GM23338 (cell line): ENCODE measurements at regions not wholly inside any gene's neighbourhood (a gene's known extent, or its start where the extent isn't known, plus 50 kb on each side); places are given as distances from the start of the nearest gene placed in this dataset.

ENCODE experiments used
- ATAC-seq: fragments of 200-7000 bp; cut with Tn5 transposase; 3 replicates; pipeline ENCODE4 v1.9.1; 2020
- DNase-seq: peaks from one replicate; pipeline ENCODE4 v3.0.0-alpha.2; 2015; ENCODE audit warnings: low spot score
- H2AFZ ChIP-seq: fragments of 200-600 bp; sonication (generic); 2 replicates; pipeline ENCODE4 v1.8.0; 2016; ENCODE audit warnings: antibody characterized with exemption, mild to moderate bottlenecking, moderate library complexity
- H3F3A ChIP-seq: fragments of 200-600 bp; sonication (generic); replicated peaks from 2 replicates; pipeline ENCODE4 v1.8.0; 2017; ENCODE audit warnings: antibody characterized with exemption, mixed run types, low read depth
- H3K27ac ChIP-seq: fragments of 200-600 bp; sonication (generic); 2 replicates; pipeline ENCODE4 v1.6.1; 2016; ENCODE audit warnings: low read depth
- H3K27me3 ChIP-seq: fragments of 200-600 bp; sonication (generic); 2 replicates; pipeline ENCODE4 v1.8.0; 2016; ENCODE audit warnings: mild to moderate bottlenecking, mixed run types, moderate library complexity; ENCODE audit not compliant: insufficient read depth
- H3K36me3 ChIP-seq: fragments of 200-600 bp; sonication (generic); 2 replicates; pipeline ENCODE4 v1.8.0; 2016; ENCODE audit warnings: mild to moderate bottlenecking; ENCODE audit not compliant: insufficient read depth
- H3K4me1 ChIP-seq: fragments of 200-600 bp; sonication (generic); 2 replicates; pipeline ENCODE4 v1.8.0; 2016; ENCODE audit warnings: mild to moderate bottlenecking, moderate library complexity; ENCODE audit not compliant: insufficient read depth
- H3K4me2 ChIP-seq: fragments of 200-600 bp; sonication (generic); 2 replicates; pipeline ENCODE4 v1.7.1; 2017; ENCODE audit warnings: mixed run types
- H3K4me3 ChIP-seq: fragments of 200-600 bp; sonication (generic); 2 replicates; pipeline ENCODE4 v1.6.1; 2016; ENCODE audit warnings: mixed run types
- H3K79me2 ChIP-seq: fragments of 200-600 bp; sonication (generic); replicated peaks from 2 replicates; pipeline ENCODE4 v1.8.0; 2017; ENCODE audit warnings: mild to moderate bottlenecking; ENCODE audit not compliant: insufficient read depth
- H3K9me2 ChIP-seq: fragments of 200-600 bp; sonication (generic); 2 replicates; pipeline ENCODE4 v1.8.0; 2017; ENCODE audit not compliant: insufficient read depth
- H4K20me1 ChIP-seq: fragments of 200-600 bp; sonication (generic); replicated peaks from 2 replicates; pipeline ENCODE4 v1.8.0; 2017; ENCODE audit warnings: mild to moderate bottlenecking; ENCODE audit not compliant: insufficient read depth
- H3K27ac Mint-ChIP-seq: 2 replicates; pipeline ENCODE4 v1.8.0; 2020; ENCODE audit warnings: inconsistent platforms, mild to moderate bottlenecking, moderate library complexity, mixed read lengths
- H3K27me3 Mint-ChIP-seq: 3 replicates; pipeline ENCODE4 v1.8.0; 2022; ENCODE audit warnings: low read depth, mild to moderate bottlenecking, moderate library complexity, mixed read lengths, inconsistent platforms; ENCODE audit not compliant: insufficient read depth, poor library complexity
- H3K36me3 Mint-ChIP-seq: 3 replicates; pipeline ENCODE4 v1.8.0; 2021; ENCODE audit warnings: low read depth, mild to moderate bottlenecking, inconsistent platforms, moderate library complexity, mixed read lengths
- H3K4me1 Mint-ChIP-seq: 3 replicates; pipeline ENCODE4 v1.8.0; 2020; ENCODE audit warnings: mild to moderate bottlenecking, inconsistent platforms, mixed read lengths
- H3K4me3 Mint-ChIP-seq: 3 replicates; pipeline ENCODE4 v1.8.0; 2021; ENCODE audit warnings: moderate library complexity, mild to moderate bottlenecking, inconsistent platforms, mixed read lengths
- H3K9me3 Mint-ChIP-seq: 3 replicates; pipeline ENCODE4 v1.8.0; 2020; ENCODE audit warnings: moderate library complexity, mild to moderate bottlenecking, inconsistent platforms, mixed read lengths
- EZH2phosphoT487 ChIP-seq: fragments of 200-600 bp; sonication (generic); IDR thresholded peaks from one replicate; pipeline ENCODE4 v1.8.1; 2018; ENCODE audit warnings: antibody characterized with exemption; ENCODE audit not compliant: unreplicated experiment
- ZNF331 ChIP-seq: fragments of 250-450 bp; sonication (Bioruptor Pico); IDR thresholded peaks from 2 replicates; pipeline ENCODE4 v1.5.0; 2020; ENCODE audit warnings: low read depth, mild to moderate bottlenecking, moderate library complexity
- TF ChIP-seq, protein P1 (sequence below): fragments of 250-450 bp; sonication (Bioruptor Pico); IDR thresholded peaks from 2 replicates; pipeline ENCODE4 v1.5.0; 2020; ENCODE audit warnings: mild to moderate bottlenecking, moderate library complexity
- TF ChIP-seq, protein P2 (sequence below), 2 experiments: fragments of 200-600 bp in 1 of 2; sonication (generic) in 1 of 2; conservative IDR thresholded peaks; 2 replicates each; pipeline versions ENCODE4 v1.5.1 to v1.6.1; 2016 to 2017; ENCODE audit warnings: antibody characterized with exemption in 2 of 2, low read depth in 2 of 2, mild to moderate bottlenecking in 2 of 2, moderate library complexity in 1 of 2

DNA sequence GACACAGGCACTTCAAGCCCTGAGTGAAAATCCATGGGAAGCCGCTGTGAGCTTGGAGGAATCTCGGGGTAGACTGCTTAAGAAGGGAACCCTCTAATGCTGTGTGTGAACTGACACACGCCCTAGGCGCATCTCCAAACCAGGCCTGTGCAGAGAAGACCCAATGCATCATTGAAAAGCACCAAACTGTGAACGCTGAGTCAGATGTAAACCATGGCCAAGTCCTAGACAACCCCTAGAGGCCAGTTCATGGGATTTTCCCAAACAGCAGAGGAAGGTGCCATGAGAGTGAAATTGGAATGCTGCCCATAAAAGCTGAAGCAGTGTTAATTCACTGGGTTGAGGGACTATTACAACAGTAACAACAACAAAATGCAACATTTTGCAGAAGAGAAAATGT, 296.5 kb downstream of the SMOC2 start:
- H3K9me2 ChIP-seq: peaks cover 10% of the 10 kb centered on the region
- no peak overlapping the region; the same call in 1 of the 2 replicates for H2AFZ ChIP-seq
- H3K4me1 Mint-ChIP-seq: peaks cover 4% of the 10 kb centered on the region; the same call in 2 of the 3 replicates
- H3K36me3 ChIP-seq: no peaks in the 10 kb centered on the region
- no peak for TF ChIP-seq EZH2phosphoT487
- TF ChIP-seq ZNF331 (CRISPR knock-in tag): no peak
- TF ChIP-seq, protein P1, sequence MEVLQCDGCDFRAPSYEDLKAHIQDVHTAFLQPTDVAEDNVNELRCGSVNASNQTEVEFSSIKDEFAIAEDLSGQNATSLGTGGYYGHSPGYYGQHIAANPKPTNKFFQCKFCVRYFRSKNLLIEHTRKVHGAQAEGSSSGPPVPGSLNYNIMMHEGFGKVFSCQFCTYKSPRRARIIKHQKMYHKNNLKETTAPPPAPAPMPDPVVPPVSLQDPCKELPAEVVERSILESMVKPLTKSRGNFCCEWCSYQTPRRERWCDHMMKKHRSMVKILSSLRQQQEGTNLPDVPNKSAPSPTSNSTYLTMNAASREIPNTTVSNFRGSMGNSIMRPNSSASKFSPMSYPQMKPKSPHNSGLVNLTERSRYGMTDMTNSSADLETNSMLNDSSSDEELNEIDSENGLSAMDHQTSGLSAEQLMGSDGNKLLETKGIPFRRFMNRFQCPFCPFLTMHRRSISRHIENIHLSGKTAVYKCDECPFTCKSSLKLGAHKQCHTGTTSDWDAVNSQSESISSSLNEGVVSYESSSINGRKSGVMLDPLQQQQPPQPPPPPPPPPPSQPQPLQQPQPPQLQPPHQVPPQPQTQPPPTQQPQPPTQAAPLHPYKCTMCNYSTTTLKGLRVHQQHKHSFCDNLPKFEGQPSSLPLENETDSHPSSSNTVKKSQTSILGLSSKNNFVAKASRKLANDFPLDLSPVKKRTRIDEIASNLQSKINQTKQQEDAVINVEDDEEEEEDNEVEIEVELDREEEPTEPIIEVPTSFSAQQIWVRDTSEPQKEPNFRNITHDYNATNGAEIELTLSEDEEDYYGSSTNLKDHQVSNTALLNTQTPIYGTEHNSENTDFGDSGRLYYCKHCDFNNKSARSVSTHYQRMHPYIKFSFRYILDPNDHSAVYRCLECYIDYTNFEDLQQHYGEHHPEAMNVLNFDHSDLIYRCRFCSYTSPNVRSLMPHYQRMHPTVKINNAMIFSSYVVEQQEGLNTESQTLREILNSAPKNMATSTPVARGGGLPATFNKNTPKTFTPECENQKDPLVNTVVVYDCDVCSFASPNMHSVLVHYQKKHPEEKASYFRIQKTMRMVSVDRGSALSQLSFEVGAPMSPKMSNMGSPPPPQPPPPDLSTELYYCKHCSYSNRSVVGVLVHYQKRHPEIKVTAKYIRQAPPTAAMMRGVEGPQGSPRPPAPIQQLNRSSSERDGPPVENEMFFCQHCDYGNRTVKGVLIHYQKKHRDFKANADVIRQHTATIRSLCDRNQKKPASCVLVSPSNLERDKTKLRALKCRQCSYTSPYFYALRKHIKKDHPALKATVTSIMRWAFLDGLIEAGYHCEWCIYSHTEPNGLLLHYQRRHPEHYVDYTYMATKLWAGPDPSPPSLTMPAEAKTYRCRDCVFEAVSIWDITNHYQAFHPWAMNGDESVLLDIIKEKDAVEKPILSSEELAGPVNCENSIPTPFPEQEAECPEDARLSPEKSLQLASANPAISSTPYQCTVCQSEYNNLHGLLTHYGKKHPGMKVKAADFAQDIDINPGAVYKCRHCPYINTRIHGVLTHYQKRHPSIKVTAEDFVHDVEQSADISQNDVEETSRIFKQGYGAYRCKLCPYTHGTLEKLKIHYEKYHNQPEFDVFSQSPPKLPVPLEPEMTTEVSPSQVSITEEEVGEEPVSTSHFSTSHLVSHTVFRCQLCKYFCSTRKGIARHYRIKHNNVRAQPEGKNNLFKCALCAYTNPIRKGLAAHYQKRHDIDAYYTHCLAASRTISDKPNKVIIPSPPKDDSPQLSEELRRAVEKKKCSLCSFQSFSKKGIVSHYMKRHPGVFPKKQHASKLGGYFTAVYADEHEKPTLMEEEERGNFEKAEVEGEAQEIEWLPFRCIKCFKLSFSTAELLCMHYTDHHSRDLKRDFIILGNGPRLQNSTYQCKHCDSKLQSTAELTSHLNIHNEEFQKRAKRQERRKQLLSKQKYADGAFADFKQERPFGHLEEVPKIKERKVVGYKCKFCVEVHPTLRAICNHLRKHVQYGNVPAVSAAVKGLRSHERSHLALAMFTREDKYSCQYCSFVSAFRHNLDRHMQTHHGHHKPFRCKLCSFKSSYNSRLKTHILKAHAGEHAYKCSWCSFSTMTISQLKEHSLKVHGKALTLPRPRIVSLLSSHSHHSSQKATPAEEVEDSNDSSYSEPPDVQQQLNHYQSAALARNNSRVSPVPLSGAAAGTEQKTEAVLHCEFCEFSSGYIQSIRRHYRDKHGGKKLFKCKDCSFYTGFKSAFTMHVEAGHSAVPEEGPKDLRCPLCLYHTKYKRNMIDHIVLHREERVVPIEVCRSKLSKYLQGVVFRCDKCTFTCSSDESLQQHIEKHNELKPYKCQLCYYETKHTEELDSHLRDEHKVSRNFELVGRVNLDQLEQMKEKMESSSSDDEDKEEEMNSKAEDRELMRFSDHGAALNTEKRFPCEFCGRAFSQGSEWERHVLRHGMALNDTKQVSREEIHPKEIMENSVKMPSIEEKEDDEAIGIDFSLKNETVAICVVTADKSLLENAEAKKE (CRISPR knock-in tag): no peak
- TF ChIP-seq, protein P2, sequence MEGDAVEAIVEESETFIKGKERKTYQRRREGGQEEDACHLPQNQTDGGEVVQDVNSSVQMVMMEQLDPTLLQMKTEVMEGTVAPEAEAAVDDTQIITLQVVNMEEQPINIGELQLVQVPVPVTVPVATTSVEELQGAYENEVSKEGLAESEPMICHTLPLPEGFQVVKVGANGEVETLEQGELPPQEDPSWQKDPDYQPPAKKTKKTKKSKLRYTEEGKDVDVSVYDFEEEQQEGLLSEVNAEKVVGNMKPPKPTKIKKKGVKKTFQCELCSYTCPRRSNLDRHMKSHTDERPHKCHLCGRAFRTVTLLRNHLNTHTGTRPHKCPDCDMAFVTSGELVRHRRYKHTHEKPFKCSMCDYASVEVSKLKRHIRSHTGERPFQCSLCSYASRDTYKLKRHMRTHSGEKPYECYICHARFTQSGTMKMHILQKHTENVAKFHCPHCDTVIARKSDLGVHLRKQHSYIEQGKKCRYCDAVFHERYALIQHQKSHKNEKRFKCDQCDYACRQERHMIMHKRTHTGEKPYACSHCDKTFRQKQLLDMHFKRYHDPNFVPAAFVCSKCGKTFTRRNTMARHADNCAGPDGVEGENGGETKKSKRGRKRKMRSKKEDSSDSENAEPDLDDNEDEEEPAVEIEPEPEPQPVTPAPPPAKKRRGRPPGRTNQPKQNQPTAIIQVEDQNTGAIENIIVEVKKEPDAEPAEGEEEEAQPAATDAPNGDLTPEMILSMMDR (conservative IDR thresholded peaks at IDR 0.05; ENCODE audit: low read depth in 2 of 2): peak; percentile 37 to 41
- no peaks in the 10 kb centered on the region for H4K20me1 ChIP-seq
- no peaks in the 10 kb centered on the region for H3F3A ChIP-seq
- no peak overlapping the region for H3K4me2 ChIP-seq
- no peaks in the 10 kb centered on the region for H3K27me3 ChIP-seq
- no peaks in the 10 kb centered on the region for H3K4me1 ChIP-seq
- no peak overlapping the region for H3K27ac ChIP-seq
- H3K27me3 Mint-ChIP-seq: peaks cover 2% of the 10 kb centered on the region
- H3K27ac Mint-ChIP-seq: no peak overlapping the region
- H3K79me2 ChIP-seq: no peaks in the 10 kb centered on the region
- DNase-seq (peak; percentile 28), ATAC-seq (peak; percentile 55)
- H3K4me3 Mint-ChIP-seq: no peak overlapping the region
- peaks cover 6% of the 10 kb centered on the region; the same call in 2 of the 3 replicates for H3K9me3 Mint-ChIP-seq
- no peak overlapping the region for H3K4me3 ChIP-seq
- H3K36me3 Mint-ChIP-seq: peaks cover 2% of the 10 kb centered on the region; the same call in 1 of the 3 replicates
